ENCODE measurements at regions not wholly inside any gene's neighbourhood (a gene's known extent, or its start where the extent isn't known, plus 50 kb on each side); places are given as distances from the start of the nearest gene placed in this dataset.
"Not testable (repeated sequence)": the region's sequence is repeated elsewhere in the genome, so short reads cannot be mapped to it uniquely, and the experiment has no call there.

- no peak overlapping the region for H2AFZ ChIP-seq
- H3K79me2 ChIP-seq = no peaks in the 10 kb centered on the region
- H3K27me3 ChIP-seq (ENCODE audit: control insufficient read depth, insufficient read depth, low read length) = no peaks in the 10 kb centered on the region
- no peaks in the 10 kb centered on the region for H3K4me1 ChIP-seq
- no peak overlapping the region for H3K4me3 ChIP-seq (ENCODE audit: low read depth, low read length)
- no peak for TF ChIP-seq CTCF (IDR thresholded peaks at IDR 0.05)
- H3K9me3 ChIP-seq (ENCODE audit: control insufficient read depth, low read length) = no peaks in the 10 kb centered on the region
- H3K36me3 ChIP-seq (ENCODE audit: control insufficient read depth, insufficient read depth, low read length) = no peaks in the 10 kb centered on the region
- H3K9ac ChIP-seq = no peak overlapping the region
- no peak overlapping the region for H3K27ac ChIP-seq
- no peak overlapping the region for H3K4me2 ChIP-seq (ENCODE audit: low read length)
Observed at GRCh38 chr2:89775885-89776284, 1084.4 kb downstream of the RPIA start.

GRCh38 chr2:89780318-89780717, 1088.8 kb downstream of the RPIA start:
- Histone ChIP-seq H3K4me1 (no peaks in the 10 kb centered on the region), H3K36me3 (ENCODE audit: control insufficient read depth, insufficient read depth, low read length) (no peaks in the 10 kb centered on the region), H3K4me2 (ENCODE audit: low read length) (no peak overlapping the region), H3K9ac (no peak overlapping the region), H3K9me3 (ENCODE audit: control insufficient read depth, low read length) (no peaks in the 10 kb centered on the region), H3K79me2 (no peaks in the 10 kb centered on the region), H3K27ac (no peak overlapping the region), H3K27me3 (ENCODE audit: control insufficient read depth, insufficient read depth, low read length) (no peaks in the 10 kb centered on the region), H2AFZ (no peak overlapping the region), H3K4me3 (ENCODE audit: low read depth, low read length) (no peak overlapping the region)
- TF ChIP-seq CTCF (IDR thresholded peaks at IDR 0.05) = no peak

GRCh38 chr2:89781962-89782361, 1090.5 kb downstream of the RPIA start:
- Histone ChIP-seq H3K79me2 (no peaks in the 10 kb centered on the region), H2AFZ (no peak overlapping the region), H3K9me3 (ENCODE audit: control insufficient read depth, low read length) (no peaks in the 10 kb centered on the region), H3K4me3 (ENCODE audit: low read depth, low read length) (no peak overlapping the region), H3K9ac (no peak overlapping the region), H3K36me3 (ENCODE audit: control insufficient read depth, insufficient read depth, low read length) (no peaks in the 10 kb centered on the region), H3K4me1 (no peaks in the 10 kb centered on the region), H3K27me3 (ENCODE audit: control insufficient read depth, insufficient read depth, low read length) (no peaks in the 10 kb centered on the region), H3K4me2 (ENCODE audit: low read length) (no peak overlapping the region), H3K27ac (no peak overlapping the region)
- no peak for TF ChIP-seq CTCF (IDR thresholded peaks at IDR 0.05)

GRCh38 chr2:89784960-89785359, 1093.5 kb downstream of the RPIA start:
- Histone ChIP-seq H3K4me2 (ENCODE audit: low read length) (no peak overlapping the region), H3K4me1 (no peaks in the 10 kb centered on the region), H3K27ac (no peak overlapping the region), H3K9ac (no peak overlapping the region), H3K36me3 (ENCODE audit: control insufficient read depth, insufficient read depth, low read length) (no peaks in the 10 kb centered on the region), H3K27me3 (ENCODE audit: control insufficient read depth, insufficient read depth, low read length) (no peaks in the 10 kb centered on the region), H3K79me2 (no peaks in the 10 kb centered on the region), H3K9me3 (ENCODE audit: control insufficient read depth, low read length) (no peaks in the 10 kb centered on the region), H3K4me3 (ENCODE audit: low read depth, low read length) (no peak overlapping the region), H2AFZ (no peak overlapping the region)
- no peak for TF ChIP-seq CTCF (IDR thresholded peaks at IDR 0.05)

GRCh38 chr2:89785528-89785927, 1094.1 kb downstream of the RPIA start:
- not testable (repeated sequence) for H3K9ac ChIP-seq; H3K9me3 ChIP-seq (ENCODE audit: control insufficient read depth, low read length); H2AFZ ChIP-seq; H3K36me3 ChIP-seq (ENCODE audit: control insufficient read depth, insufficient read depth, low read length); H3K79me2 ChIP-seq; H3K4me1 ChIP-seq; H3K4me3 ChIP-seq (ENCODE audit: low read depth, low read length); H3K27me3 ChIP-seq (ENCODE audit: control insufficient read depth, insufficient read depth, low read length); H3K27ac ChIP-seq; H3K4me2 ChIP-seq (ENCODE audit: low read length)

GRCh38 chr2:89786642-89787041, 1095.2 kb downstream of the RPIA start:
- H3K4me3 ChIP-seq (ENCODE audit: low read depth, low read length); H3K79me2 ChIP-seq; H3K4me2 ChIP-seq (ENCODE audit: low read length); H3K4me1 ChIP-seq; H3K9ac ChIP-seq; H3K9me3 ChIP-seq (ENCODE audit: control insufficient read depth, low read length); H3K27ac ChIP-seq; H2AFZ ChIP-seq; H3K27me3 ChIP-seq (ENCODE audit: control insufficient read depth, insufficient read depth, low read length); H3K36me3 ChIP-seq (ENCODE audit: control insufficient read depth, insufficient read depth, low read length): not testable (repeated sequence)

- H3K9me3 ChIP-seq (ENCODE audit: control insufficient read depth, low read length) = not testable (repeated sequence)
Observed at GRCh38 chr2:89795530-89795929, 1104.1 kb downstream of the RPIA start.

More at GRCh38 chr2:89795530-89795929, 1104.1 kb downstream of the RPIA start:
- H3K4me3 ChIP-seq (ENCODE audit: low read depth, low read length); H3K9ac ChIP-seq; H3K27me3 ChIP-seq (ENCODE audit: control insufficient read depth, insufficient read depth, low read length); H2AFZ ChIP-seq; H3K79me2 ChIP-seq; H3K27ac ChIP-seq; H3K36me3 ChIP-seq (ENCODE audit: control insufficient read depth, insufficient read depth, low read length); H3K4me1 ChIP-seq; H3K4me2 ChIP-seq (ENCODE audit: low read length): not testable (repeated sequence)
